ENCODE measurements at regions not wholly inside any gene's neighbourhood (a gene's known extent, or its start where the extent isn't known, plus 50 kb on each side); places are given as distances from the start of the nearest gene placed in this dataset.
"Not testable (repeated sequence)": the region's sequence is repeated elsewhere in the genome, so short reads cannot be mapped to it uniquely, and the experiment has no call there.

- no peak for FAIRE-seq
Observed at GRCh38 chr4:131137196-131137595, 2011.9 kb upstream of the PCDH10 start.

- FAIRE-seq: no peak
Observed at GRCh38 chr4:131159261-131159660, 1989.8 kb upstream of the PCDH10 start.

- FAIRE-seq: no peak
Observed at GRCh38 chr4:131192318-131192717, 1956.8 kb upstream of the PCDH10 start.

DNA sequence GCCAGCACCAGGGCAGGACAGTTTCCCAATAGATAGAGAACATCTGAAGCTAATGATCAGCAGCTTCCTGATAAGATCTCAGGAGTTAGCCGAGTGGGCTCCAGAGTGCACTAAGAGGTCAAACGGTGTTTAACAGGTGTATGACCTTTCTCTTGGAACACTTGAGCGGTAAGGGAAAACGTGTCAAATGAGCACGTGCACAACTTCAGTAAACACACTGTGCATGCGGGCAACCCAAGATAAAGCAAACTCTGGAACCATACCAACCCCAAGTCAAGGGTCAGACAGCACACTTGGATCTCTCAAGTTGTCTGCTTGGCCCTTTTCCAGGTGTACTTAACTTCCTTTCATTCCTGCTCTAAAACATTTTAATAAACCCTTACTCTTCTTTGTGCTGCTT lies 1941.5 kb upstream of the PCDH10 start:
- no peak for FAIRE-seq

- no peak for FAIRE-seq
Observed at GRCh38 chr4:131248314-131248713, 1900.8 kb upstream of the PCDH10 start.

GRCh38 chr4:131251321-131251720 lies 1897.8 kb upstream of the PCDH10 start:
- no peak for FAIRE-seq

GRCh38 chr4:131257241-131257640 lies 1891.9 kb upstream of the PCDH10 start:
- FAIRE-seq: no peak

DNA sequence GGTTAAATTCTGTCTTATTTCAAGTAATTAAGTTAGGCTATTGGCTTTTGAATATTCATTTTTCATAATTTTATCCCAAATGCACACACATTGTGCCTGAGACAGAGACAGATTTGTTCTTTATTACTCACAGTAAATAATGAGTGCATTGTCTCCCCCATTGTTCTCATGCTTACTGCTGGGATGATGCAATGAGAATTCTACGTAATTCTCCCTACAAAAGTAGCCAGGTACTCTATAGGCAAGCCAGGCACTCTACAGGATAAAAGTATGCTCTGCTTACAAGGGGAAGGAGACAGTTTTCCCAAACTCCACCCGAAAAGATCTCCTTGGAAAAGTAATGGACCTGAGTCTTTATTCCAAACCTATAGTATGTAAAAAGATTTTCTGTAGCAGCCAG lies 1890.7 kb upstream of the PCDH10 start:
- no peak for FAIRE-seq

- FAIRE-seq: no peak
Observed at GRCh38 chr4:131288441-131288840, 1860.7 kb upstream of the PCDH10 start.

DNA sequence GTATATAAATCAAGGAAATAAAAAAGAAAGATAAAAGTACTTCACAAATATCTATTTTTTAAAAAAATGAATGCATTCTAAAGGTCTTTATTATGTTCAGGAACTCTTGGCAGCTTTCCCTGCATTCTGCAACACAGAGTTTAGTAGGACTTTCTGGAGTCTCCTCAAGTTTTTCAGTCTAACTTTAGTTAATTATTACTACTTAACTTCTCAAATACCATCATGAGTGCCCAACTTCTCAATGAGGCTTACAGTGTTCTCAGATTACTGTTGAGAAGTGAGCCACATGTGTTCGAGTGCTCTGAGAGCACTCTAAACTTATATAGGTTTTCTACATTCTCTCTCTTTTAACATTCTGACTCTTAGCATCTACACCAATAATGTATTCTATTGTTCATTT lies 1852.9 kb upstream of the PCDH10 start:
- FAIRE-seq: no peak

DNA sequence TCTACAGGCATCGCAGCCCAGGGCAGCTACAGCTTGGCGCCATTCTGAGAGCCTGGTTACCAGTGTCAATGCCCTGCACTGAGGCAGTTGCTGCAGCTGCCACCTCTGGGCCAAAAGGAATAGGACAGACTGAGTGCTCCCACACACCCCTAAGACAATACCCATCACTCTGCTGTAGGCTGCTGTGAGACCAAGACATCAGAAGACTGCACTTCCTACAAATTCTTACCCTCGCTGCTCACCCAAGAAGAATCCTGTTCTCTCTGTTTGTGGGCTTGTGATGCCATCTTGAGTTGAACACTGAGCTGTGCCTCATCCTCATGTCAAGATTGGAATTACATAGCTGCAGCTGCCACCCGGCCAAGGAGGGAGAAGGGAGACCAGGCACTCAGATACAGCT lies 1847.0 kb upstream of the PCDH10 start:
- no peak for FAIRE-seq

DNA sequence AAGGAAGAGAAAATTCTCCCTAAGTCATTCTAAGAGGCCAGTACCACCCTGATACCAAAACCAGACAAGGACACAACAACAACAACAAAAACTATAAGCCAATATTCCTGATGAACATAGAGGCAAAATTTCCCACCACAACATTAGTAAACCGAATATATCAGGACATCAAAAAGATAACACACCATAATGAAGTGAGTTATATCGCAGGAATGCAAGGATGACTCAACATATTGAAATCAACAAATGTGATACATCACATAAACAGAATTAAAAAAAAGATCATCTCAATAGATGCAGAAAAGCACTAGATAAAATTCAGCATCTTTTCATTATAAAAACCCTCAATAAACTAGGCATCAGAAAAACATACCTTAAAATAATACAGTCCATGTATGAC lies 1844.4 kb upstream of the PCDH10 start:
- FAIRE-seq: no peak

DNA sequence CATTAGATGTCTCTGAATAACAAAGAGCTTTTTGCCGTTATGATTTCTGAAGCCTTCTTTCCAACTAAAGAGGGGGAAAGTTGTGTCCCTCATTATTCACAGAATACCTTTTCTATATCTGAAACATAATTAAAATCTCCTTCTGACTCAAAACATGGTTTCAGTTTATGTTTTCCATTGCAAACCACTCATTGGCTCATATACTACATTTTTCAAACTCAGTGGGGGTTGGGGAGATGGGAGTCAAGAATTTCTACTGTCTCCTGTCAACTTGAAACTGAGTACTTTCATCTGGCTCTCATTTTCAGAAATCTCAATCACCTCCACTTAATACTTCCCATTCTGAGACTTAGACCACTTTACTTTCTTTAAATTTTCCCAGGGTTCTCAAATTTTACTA lies 1839.5 kb upstream of the PCDH10 start:
- FAIRE-seq: no peak

DNA sequence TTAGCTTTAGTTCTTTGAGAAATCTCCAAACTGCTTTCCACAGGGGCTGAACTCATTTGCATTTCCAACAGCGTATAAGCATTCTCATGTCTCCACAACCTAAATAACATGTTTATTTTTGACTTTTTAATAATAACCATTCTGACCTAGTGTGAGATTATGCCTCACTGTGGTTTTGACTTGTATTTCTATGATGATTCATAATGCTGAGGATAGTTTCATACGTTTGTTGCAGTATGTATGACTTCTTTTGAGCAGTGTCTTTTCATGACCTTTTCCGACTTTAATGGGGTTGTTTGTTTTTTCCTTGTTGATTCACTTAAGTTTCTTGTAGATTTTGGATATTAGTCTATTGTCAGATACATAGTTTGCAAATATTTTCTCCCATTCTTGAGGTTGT lies 1833.0 kb upstream of the PCDH10 start:
- no peak for FAIRE-seq

GRCh38 chr4:131337936-131338335 lies 1811.2 kb upstream of the PCDH10 start:
- FAIRE-seq: no peak

- FAIRE-seq: no peak
Observed at GRCh38 chr4:131339137-131339536, 1810.0 kb upstream of the PCDH10 start.

DNA sequence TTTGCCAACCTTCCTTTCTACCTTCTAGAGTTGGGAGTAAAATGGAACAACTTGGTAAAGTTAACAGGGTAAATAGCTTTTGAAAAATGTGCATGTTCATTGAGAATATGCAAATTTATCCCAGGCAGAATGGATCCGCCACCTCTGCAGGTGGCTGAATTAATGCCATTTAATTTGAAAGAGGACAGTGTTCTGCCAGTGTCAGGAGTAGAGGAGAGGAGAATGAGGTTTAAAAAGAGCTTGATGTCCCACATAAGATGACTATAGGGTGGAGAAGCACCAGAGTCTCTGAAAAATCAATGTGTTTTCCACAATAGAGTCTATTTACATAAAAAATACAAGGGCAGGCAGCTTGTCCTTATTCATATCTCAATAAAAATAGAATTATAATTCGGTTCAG lies 1804.3 kb upstream of the PCDH10 start:
- FAIRE-seq: no peak

DNA sequence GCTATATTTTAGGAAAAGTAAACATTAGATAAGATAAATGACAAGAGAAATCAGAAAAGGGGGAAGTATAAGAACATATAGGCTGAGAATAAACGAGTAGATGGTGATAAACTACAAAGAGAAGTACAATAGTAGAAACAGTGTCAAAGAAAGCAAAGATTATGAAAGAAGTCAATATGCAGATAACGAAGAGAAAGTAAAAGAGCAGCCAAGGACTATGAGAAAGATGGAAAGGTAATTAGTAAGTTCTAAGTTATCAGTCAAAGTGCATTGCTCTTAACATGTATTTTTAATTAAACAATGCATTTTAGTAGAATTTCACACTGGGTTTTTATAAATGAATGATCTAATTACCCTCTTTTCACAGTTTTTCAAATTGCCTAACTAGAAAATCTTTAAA lies 1801.3 kb upstream of the PCDH10 start:
- no peak for FAIRE-seq

DNA sequence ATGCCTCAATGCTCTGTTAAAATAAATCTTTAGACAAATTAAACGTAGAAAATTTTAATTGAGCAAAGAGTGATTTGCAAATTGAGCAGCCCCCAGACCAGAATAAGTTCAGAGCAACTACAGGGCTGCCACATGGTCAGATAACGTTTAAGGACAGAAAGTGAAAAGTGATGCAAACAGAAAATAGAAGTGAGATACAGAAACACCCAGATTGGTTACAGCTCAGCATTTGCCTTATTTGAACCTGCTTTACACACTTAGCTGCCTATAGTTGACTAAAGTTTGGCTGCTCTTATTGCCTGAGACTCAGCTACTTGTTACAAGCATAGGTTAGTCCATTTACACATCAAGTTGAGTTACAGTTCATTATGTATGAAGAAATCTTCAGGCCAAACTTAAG lies 1800.8 kb upstream of the PCDH10 start:
- FAIRE-seq: no peak

- not testable (repeated sequence) for FAIRE-seq
Observed at GRCh38 chr4:131352371-131352770, 1796.7 kb upstream of the PCDH10 start.

DNA sequence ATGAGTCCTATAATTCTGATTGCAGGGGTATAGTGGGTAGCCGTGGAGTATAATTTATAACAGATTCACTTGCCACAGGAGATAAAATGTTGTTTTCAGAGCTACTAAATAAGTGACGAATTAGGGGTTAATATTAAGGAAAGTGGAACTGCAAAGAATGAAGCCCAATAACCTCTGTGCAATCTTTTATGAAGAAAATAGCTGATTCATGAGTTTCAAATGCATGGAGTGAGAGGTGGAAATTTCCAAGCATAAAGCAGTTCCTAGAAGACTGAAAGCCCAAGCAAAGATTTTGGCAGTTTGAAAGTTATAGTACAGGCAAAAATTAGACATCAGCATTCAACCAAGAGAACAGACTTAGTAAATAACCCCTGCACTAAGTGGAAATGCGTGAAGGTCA lies 1782.4 kb upstream of the PCDH10 start:
- FAIRE-seq: no peak

- no peak for FAIRE-seq
Observed at GRCh38 chr4:131367441-131367840, 1781.7 kb upstream of the PCDH10 start.

- FAIRE-seq: no peak
Observed at GRCh38 chr4:131370846-131371245, 1778.2 kb upstream of the PCDH10 start.

GRCh38 chr4:131381055-131381454 lies 1768.0 kb upstream of the PCDH10 start:
- peak; percentile 20 for FAIRE-seq

DNA sequence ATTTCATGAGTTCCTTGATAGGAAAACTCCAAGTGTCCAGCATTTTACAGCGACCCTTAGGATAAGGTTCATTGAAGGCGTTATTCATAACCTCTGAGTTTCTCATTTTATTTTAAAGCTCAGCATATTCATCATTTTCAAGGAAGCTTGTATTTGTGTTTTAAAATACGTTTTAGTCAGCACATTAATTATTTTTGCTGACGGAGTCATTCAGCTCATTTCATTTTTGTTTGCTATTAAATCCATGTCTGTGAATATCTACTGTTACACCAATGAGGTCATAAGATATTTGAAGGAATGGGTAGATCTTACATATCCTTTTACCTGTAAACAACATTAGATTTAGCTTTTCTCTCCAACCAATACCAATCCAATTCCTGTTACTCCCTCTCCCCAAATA lies 1766.3 kb upstream of the PCDH10 start:
- FAIRE-seq: no peak

DNA sequence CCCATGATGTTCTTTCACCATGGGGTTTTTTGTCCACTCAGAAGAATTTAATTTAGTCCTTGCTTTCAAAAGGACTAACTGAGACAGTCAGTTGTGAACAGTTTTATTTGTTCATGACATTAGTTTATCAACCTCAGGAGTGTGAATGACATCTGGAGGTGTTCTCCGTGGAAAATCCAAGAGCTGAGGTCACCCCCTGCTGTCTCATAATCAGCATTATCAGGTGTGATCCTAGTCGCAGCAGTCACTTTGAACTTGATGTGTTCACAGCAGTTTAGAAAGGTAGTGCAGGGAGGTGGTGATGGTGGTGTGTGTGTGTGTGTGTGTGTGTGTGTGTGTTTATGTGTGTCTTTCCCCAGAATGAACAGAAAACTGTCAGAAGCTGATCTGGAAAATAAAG lies 1760.8 kb upstream of the PCDH10 start:
- FAIRE-seq: no peak
